DND-41 (cell line): ENCODE measurements at regions not wholly inside any gene's neighbourhood (a gene's known extent, or its start where the extent isn't known, plus 50 kb on each side); places are given as distances from the start of the nearest gene placed in this dataset.

Experiments
- CTCF ChIP-seq: IDR thresholded peaks from 2 replicates; pipeline ENCODE4 v1.5.1; 2012; ENCODE audit warnings: borderline replicate concordance, low read length, moderate library complexity, mild to moderate bottlenecking; ENCODE audit not compliant: poor library complexity, severe bottlenecking; ENCODE audit errors: extremely low read depth
- EZH2 ChIP-seq: IDR thresholded peaks from 3 replicates; pipeline ENCODE4 v1.6.1; 2012; ENCODE audit warnings: borderline replicate concordance, low read depth, mild to moderate bottlenecking, moderate library complexity, low read length, inconsistent platforms; ENCODE audit not compliant: severe bottlenecking

GRCh38 chr6:113488061-113488460 lies 369.1 kb upstream of the MARCKS start:
- no peak for TF ChIP-seq EZH2
- TF ChIP-seq CTCF = no peak
